MM.1S (cell line): ENCODE measurements at regions not wholly inside any gene's neighbourhood (a gene's known extent, or its start where the extent isn't known, plus 50 kb on each side); places are given as distances from the start of the nearest gene placed in this dataset.

ENCODE experiments used
- DNase-seq: peaks from one replicate; pipeline ENCODE4 v3.0.0-alpha.2; 2015
- H2AFZ ChIP-seq: fragments of 300-600 bp; sonication (generic); 2 replicates; pipeline ENCODE4 v1.6.0; 2016; ENCODE audit warnings: antibody characterized with exemption, low read length
- H3F3A ChIP-seq: fragments of 300-600 bp; sonication (generic); 2 replicates; pipeline ENCODE4 v1.6.1; 2016; ENCODE audit warnings: mild to moderate bottlenecking, antibody characterized with exemption, low read length, moderate library complexity, mixed read lengths; ENCODE audit not compliant: insufficient read depth
- H3K27ac ChIP-seq: fragments of 300-600 bp; sonication (generic); 2 replicates; pipeline ENCODE4 v1.5.1; 2016; ENCODE audit warnings: mild to moderate bottlenecking, low read length
- H3K27me3 ChIP-seq: fragments of 300-600 bp; sonication (generic); replicated peaks from 2 replicates; pipeline ENCODE4 v1.6.0; 2016; ENCODE audit warnings: low read length; ENCODE audit not compliant: insufficient read depth
- H3K36me3 ChIP-seq: fragments of 300-600 bp; sonication (generic); replicated peaks from 2 replicates; pipeline ENCODE4 v1.6.1; 2016; ENCODE audit warnings: mild to moderate bottlenecking, low read length, mixed read lengths; ENCODE audit not compliant: insufficient read depth
- H3K4me1 ChIP-seq: fragments of 300-600 bp; sonication (generic); 2 replicates; pipeline ENCODE4 v1.6.1; 2016; ENCODE audit warnings: low read length, mixed read lengths
- H3K4me2 ChIP-seq: fragments of 300-600 bp; sonication (generic); 2 replicates; pipeline ENCODE4 v1.6.0; 2016; ENCODE audit warnings: low read depth, low read length
- H3K4me3 ChIP-seq: fragments of 300-600 bp; sonication (generic); 2 replicates; pipeline ENCODE4 v1.5.1; 2016; ENCODE audit warnings: low read length, mixed read lengths
- H3K79me2 ChIP-seq: fragments of 300-600 bp; sonication (generic); 2 replicates; pipeline ENCODE4 v1.6.1; 2016; ENCODE audit warnings: mixed run types, low read length, mixed read lengths
- H3K9ac ChIP-seq: fragments of 300-600 bp; sonication (generic); 2 replicates; pipeline ENCODE4 v1.6.1; 2016; ENCODE audit warnings: low read length, mixed read lengths
- H3K9me2 ChIP-seq: fragments of 300-600 bp; sonication (generic); replicated peaks from 2 replicates; pipeline ENCODE4 v1.6.1; 2016; ENCODE audit warnings: mild to moderate bottlenecking, low read length, mixed read lengths; ENCODE audit not compliant: insufficient read depth
- H3K9me3 ChIP-seq: fragments of 300-600 bp; sonication (generic); replicated peaks from 2 replicates; pipeline ENCODE4 v1.6.1; 2016; ENCODE audit warnings: mild to moderate bottlenecking, low read length, mixed read lengths; ENCODE audit not compliant: insufficient read depth
- H4K20me1 ChIP-seq: fragments of 300-600 bp; sonication (generic); 2 replicates; pipeline ENCODE4 v1.6.1; 2016; ENCODE audit warnings: mild to moderate bottlenecking, low read length, moderate library complexity, mixed read lengths; ENCODE audit not compliant: insufficient read depth
- EZH2 ChIP-seq: fragments of 300-600 bp; sonication (generic); optimal IDR thresholded peaks from 2 replicates; pipeline ENCODE3; 2017; ENCODE audit warnings: low read depth, mild to moderate bottlenecking, antibody characterized with exemption, low read length, mixed read lengths
- EZH2phosphoT487 ChIP-seq: fragments of 300-600 bp; sonication (generic); IDR thresholded peaks from 2 replicates; pipeline ENCODE4 v1.6.1; 2018; ENCODE audit warnings: antibody characterized with exemption, low read length
- TF ChIP-seq, protein P1 (sequence below): fragments of 300-600 bp; sonication (generic); IDR thresholded peaks from 2 replicates; pipeline ENCODE4 v1.5.1; 2016; ENCODE audit warnings: antibody characterized with exemption, low read length, mixed read lengths

DNA sequence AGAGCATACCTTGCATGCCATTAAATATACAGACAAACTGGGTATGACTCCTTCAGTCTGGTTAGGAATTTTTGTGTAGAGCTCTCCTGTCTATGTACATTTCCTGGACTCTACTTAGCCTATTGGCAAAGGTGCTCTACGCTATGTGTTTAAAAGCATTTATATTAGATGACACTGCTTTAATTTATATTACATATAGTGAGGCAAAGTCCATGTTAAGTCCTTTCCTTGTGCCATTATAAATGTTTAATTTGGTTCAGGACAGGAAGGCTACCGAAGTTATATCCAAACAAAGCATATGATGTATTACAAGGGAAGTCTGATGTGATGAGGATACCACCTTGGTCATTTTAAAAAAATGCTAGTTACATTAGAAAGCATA is 117.4 kb upstream of the RAB27B start:
- no peak overlapping the region for H3K4me3 ChIP-seq
- H3K9ac ChIP-seq = no peak overlapping the region
- no peaks in the 10 kb centered on the region for H3K9me2 ChIP-seq
- H3K79me2 ChIP-seq = no peaks in the 10 kb centered on the region
- H3K4me2 ChIP-seq = no peak overlapping the region
- no peaks in the 10 kb centered on the region for H3K9me3 ChIP-seq
- H2AFZ ChIP-seq = no peak overlapping the region
- H3K4me1 ChIP-seq = peaks cover 10% of the 10 kb centered on the region
- H3F3A ChIP-seq = no peaks in the 10 kb centered on the region
- no peaks in the 10 kb centered on the region for H4K20me1 ChIP-seq
- no peaks in the 10 kb centered on the region for H3K36me3 ChIP-seq
- TF ChIP-seq EZH2 = no peak
- TF ChIP-seq, protein P1, sequence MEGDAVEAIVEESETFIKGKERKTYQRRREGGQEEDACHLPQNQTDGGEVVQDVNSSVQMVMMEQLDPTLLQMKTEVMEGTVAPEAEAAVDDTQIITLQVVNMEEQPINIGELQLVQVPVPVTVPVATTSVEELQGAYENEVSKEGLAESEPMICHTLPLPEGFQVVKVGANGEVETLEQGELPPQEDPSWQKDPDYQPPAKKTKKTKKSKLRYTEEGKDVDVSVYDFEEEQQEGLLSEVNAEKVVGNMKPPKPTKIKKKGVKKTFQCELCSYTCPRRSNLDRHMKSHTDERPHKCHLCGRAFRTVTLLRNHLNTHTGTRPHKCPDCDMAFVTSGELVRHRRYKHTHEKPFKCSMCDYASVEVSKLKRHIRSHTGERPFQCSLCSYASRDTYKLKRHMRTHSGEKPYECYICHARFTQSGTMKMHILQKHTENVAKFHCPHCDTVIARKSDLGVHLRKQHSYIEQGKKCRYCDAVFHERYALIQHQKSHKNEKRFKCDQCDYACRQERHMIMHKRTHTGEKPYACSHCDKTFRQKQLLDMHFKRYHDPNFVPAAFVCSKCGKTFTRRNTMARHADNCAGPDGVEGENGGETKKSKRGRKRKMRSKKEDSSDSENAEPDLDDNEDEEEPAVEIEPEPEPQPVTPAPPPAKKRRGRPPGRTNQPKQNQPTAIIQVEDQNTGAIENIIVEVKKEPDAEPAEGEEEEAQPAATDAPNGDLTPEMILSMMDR = no peak
- TF ChIP-seq EZH2phosphoT487 = no peak
- no peak for DNase-seq
- H3K27ac ChIP-seq = no peak overlapping the region
- no peaks in the 10 kb centered on the region for H3K27me3 ChIP-seq

DNA sequence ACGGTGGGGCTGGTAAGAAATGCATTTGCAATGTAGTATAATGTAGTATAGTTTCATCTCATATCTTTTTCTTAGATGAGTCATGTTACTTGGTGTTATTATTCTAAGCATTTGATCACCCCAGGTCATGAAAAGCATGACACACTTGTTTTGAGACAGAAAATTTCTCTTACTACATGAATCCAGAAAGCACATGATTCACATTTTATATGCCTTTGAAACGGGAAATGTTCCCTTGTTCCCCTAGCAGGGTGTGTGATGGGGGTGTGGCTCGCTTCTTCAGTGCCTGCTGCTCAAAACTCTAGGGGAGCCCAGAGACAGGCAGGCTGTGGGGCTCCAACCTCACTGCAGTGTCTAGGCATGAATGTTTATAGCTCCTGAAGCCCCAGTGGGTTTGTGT is 116.0 kb upstream of the RAB27B start:
- Histone ChIP-seq H3K27me3 (no peaks in the 10 kb centered on the region), H3F3A (peaks cover 2% of the 10 kb centered on the region; the same call in 1 of the 2 replicates), H3K4me3 (no peak overlapping the region), H3K27ac (no peak overlapping the region), H3K4me2 (no peak overlapping the region), H3K9ac (no peak overlapping the region), H3K9me3 (no peaks in the 10 kb centered on the region), H3K9me2 (no peaks in the 10 kb centered on the region), H3K36me3 (no peaks in the 10 kb centered on the region), H2AFZ (no peak overlapping the region), H3K79me2 (no peaks in the 10 kb centered on the region), H3K4me1 (peaks cover 12% of the 10 kb centered on the region), H4K20me1 (no peaks in the 10 kb centered on the region)
- no peak for DNase-seq
- no peak for TF ChIP-seq EZH2phosphoT487
- TF ChIP-seq, protein P1 = no peak
- no peak for TF ChIP-seq EZH2

DNA sequence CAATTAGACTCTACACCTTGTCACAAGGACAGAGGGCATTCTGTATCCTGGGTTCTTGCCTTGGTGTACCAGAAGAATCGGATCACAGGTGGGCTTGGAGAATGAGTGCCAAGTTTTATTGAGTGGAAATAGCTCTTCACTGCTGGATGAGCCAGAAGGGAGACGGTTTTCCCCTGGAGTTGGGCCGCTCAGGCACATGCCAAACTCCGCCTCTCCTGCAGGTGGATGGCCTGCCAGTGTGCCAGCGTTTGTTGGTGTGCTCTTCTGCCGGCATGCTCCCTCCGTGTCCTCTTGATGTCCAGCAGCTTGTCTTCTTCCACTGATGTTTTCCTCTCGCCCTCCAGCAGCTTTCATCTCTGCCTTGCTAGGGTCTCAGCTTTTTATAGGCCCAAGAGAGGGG is 115.5 kb upstream of the RAB27B start:
- Histone ChIP-seq H3K9me2 (no peaks in the 10 kb centered on the region), H3K4me1 (peaks cover 16% of the 10 kb centered on the region), H3K27ac (no peak overlapping the region), H3K9me3 (no peaks in the 10 kb centered on the region), H3K4me3 (no peak overlapping the region), H3K27me3 (no peaks in the 10 kb centered on the region), H3K9ac (no peak overlapping the region), H3F3A (peaks cover 6% of the 10 kb centered on the region; the same call in 1 of the 2 replicates), H3K4me2 (no peak overlapping the region), H3K79me2 (no peaks in the 10 kb centered on the region), H2AFZ (no peak overlapping the region), H3K36me3 (no peaks in the 10 kb centered on the region), H4K20me1 (no peaks in the 10 kb centered on the region)
- TF ChIP-seq EZH2phosphoT487 (no peak), EZH2 (no peak)
- TF ChIP-seq, protein P1 = no peak
- no peak for DNase-seq
